H1 (cell line): ENCODE measurements at regions not wholly inside any gene's neighbourhood (a gene's known extent, or its start where the extent isn't known, plus 50 kb on each side); places are given as distances from the start of the nearest gene placed in this dataset.

Experiments
- CTCF ChIA-PET: fragments of 300-600 bp; sonication (Branson Sonifier 250); formaldehyde crosslinking; loops from one replicate; lab custom pipeline; 2021; ENCODE audit not compliant: partially characterized antibody; lab: Charles Lee
- POLR2A ChIA-PET: fragments of 300-600 bp; sonication (Branson Sonifier 250); formaldehyde crosslinking; loops from one replicate; lab custom pipeline; 2021; ENCODE audit warnings: inconsistent platforms; ENCODE audit not compliant: partially characterized antibody; lab: Charles Lee
- DNase-seq, 2 experiments: peaks; one replicate each; pipeline versions ENCODE4 v3.0.0 to v3.0.0-alpha.2; 2010 to 2022; ENCODE audit warnings: low spot score in 2 of 2, low read depth in 1 of 2, mixed read lengths in 1 of 2
- FAIRE-seq: peaks from 2 replicates; lab custom pipeline; 2011; peaks lifted over from hg19 to GRCh38; lab: Jason Lieb, UNC
- H2AFZ ChIP-seq: 2 replicates; pipeline ENCODE4 v1.8.1; 2012; ENCODE audit warnings: low read length, inconsistent platforms
- H2AK5ac ChIP-seq: 2 replicates; pipeline ENCODE4 v1.6.1; 2013; ENCODE audit warnings: low read depth, low read length
- H2BK120ac ChIP-seq: replicated peaks from 2 replicates; pipeline ENCODE3; 2013; ENCODE audit warnings: low read depth, low read length, inconsistent platforms
- H2BK12ac ChIP-seq: 2 replicates; pipeline ENCODE4 v1.6.1; 2013; ENCODE audit warnings: low read depth, low read length
- H2BK15ac ChIP-seq: 2 replicates; pipeline ENCODE4 v1.6.1; 2013; ENCODE audit warnings: low read length
- H2BK20ac ChIP-seq: 2 replicates; pipeline ENCODE4 v1.6.1; 2013; ENCODE audit warnings: low read length
- H2BK5ac ChIP-seq: 2 replicates; pipeline ENCODE4 v1.6.1; 2013; ENCODE audit warnings: low read depth, low read length
- H3K14ac ChIP-seq: 2 replicates; pipeline ENCODE4 v1.6.1; 2013; ENCODE audit warnings: inconsistent platforms; ENCODE audit not compliant: insufficient read length
- H3K18ac ChIP-seq: 2 replicates; pipeline ENCODE4 v1.6.1; 2013; ENCODE audit warnings: low read length; ENCODE audit errors: extremely low read depth
- H3K23ac ChIP-seq: 2 replicates; pipeline ENCODE4 v1.6.1; 2013; ENCODE audit warnings: inconsistent platforms; ENCODE audit not compliant: insufficient read length
- H3K23me2 ChIP-seq: 2 replicates; pipeline ENCODE4 v1.6.1; 2013; ENCODE audit warnings: low read depth, low read length
- H3K27ac ChIP-seq: 2 replicates; pipeline ENCODE4 v1.6.1; 2011; ENCODE audit warnings: low read depth, low read length, inconsistent platforms
- H3K27me3 ChIP-seq, 4 experiments: replicated peaks in 1 of 4; 1 replicate in 1 of 4; 2 replicates in 3 of 4; pipeline versions ENCODE4 v1.6.1 to v1.8.1; 2011 to 2013; ENCODE audit warnings: low read length in 3 of 4, mild to moderate bottlenecking in 3 of 4, inconsistent platforms in 2 of 4, mixed read lengths in 2 of 4, moderate library complexity in 1 of 4; ENCODE audit not compliant: control insufficient read depth in 3 of 4, insufficient read depth in 3 of 4; ENCODE audit errors: extremely low read depth in 1 of 4
- H3K36me3 ChIP-seq, 4 experiments: 2 replicates each; pipeline versions ENCODE4 v1.6.1 to v1.8.1; 2011 to 2013; ENCODE audit warnings: mild to moderate bottlenecking in 4 of 4, low read length in 3 of 4, moderate library complexity in 2 of 4, control low read depth in 1 of 4, inconsistent platforms in 1 of 4; ENCODE audit not compliant: insufficient read depth in 4 of 4, control insufficient read depth in 2 of 4
- H3K4ac ChIP-seq: replicated peaks from 2 replicates; pipeline ENCODE3; 2013; ENCODE audit warnings: low read length, low read depth, mixed read lengths, inconsistent platforms; ENCODE audit not compliant: insufficient read length
- H3K4me1 ChIP-seq, 4 experiments: replicated peaks in 1 of 4; 1 replicate in 1 of 4; 2 replicates in 3 of 4; pipeline versions ENCODE4 v1.6.1 to v1.8.1; 2011 to 2013; ENCODE audit warnings: low read length in 3 of 4, inconsistent platforms in 2 of 4, mixed read lengths in 1 of 4; ENCODE audit not compliant: insufficient read depth in 4 of 4, control insufficient read depth in 3 of 4
- H3K4me2 ChIP-seq, 2 experiments: 2 replicates each; pipeline versions ENCODE4 v1.6.1 to v1.8.1; 2011 to 2013; ENCODE audit warnings: low read depth in 2 of 2, low read length in 2 of 2, control low read depth in 1 of 2, inconsistent platforms in 1 of 2, mild to moderate bottlenecking in 1 of 2; ENCODE audit not compliant: insufficient read depth in 1 of 2
- H3K4me3 ChIP-seq, 4 experiments: fragments of 200-600, 300-600 bp in 1 of 4; sonication (generic), shearing (Covaris generic), sonication (Bioruptor Twin) in 1 of 4; 2 replicates each; pipeline versions ENCODE4 v1.5.1 to v1.8.1; 2011 to 2016; ENCODE audit warnings: low read length in 4 of 4, low read depth in 3 of 4, control low read depth in 2 of 4, inconsistent platforms in 2 of 4, mild to moderate bottlenecking in 2 of 4, mixed read lengths in 1 of 4, moderate library complexity in 1 of 4; ENCODE audit not compliant: insufficient read depth in 2 of 4; ENCODE audit errors: extremely low read depth in 1 of 4
- H3K56ac ChIP-seq: replicated peaks from 2 replicates; pipeline ENCODE3; 2013; ENCODE audit warnings: low read depth, mild to moderate bottlenecking, mixed read lengths, low read length, inconsistent platforms; ENCODE audit not compliant: insufficient read length
- H3K79me1 ChIP-seq: 2 replicates; pipeline ENCODE4 v1.6.1; 2013; ENCODE audit warnings: low read depth, low read length, control low read depth
- H3K79me2 ChIP-seq, 2 experiments: 2 replicates each; pipeline versions ENCODE4 v1.6.1 to v1.8.1; 2012 to 2013; ENCODE audit warnings: low read length in 2 of 2, mild to moderate bottlenecking in 2 of 2, inconsistent platforms in 1 of 2; ENCODE audit not compliant: insufficient read depth in 2 of 2, control insufficient read depth in 1 of 2
- H3K9ac ChIP-seq, 4 experiments: replicated peaks in 1 of 4; 1 replicate in 1 of 4; 2 replicates in 3 of 4; pipeline versions ENCODE4 v1.6.1 to v1.8.1; 2011 to 2013; ENCODE audit warnings: low read depth in 3 of 4, low read length in 3 of 4, control low read depth in 2 of 4, mild to moderate bottlenecking in 2 of 4, moderate library complexity in 2 of 4, inconsistent platforms in 1 of 4; ENCODE audit errors: extremely low read depth in 1 of 4
- H3K9me3 ChIP-seq, 2 experiments: 2 replicates each; pipeline versions ENCODE4 v1.6.1 to v1.8.1; 2012 to 2013; ENCODE audit warnings: mild to moderate bottlenecking in 2 of 2, moderate library complexity in 2 of 2, control low read depth in 1 of 2, inconsistent platforms in 1 of 2, low read depth in 1 of 2, low read length in 1 of 2, mixed read lengths in 1 of 2; ENCODE audit not compliant: insufficient read depth in 2 of 2
- H4K20me1 ChIP-seq, 2 experiments: replicated peaks in 1 of 2; 2 replicates each; pipeline versions ENCODE3 to v1.8.1; 2011 to 2013; ENCODE audit warnings: inconsistent platforms in 2 of 2, low read length in 2 of 2, mild to moderate bottlenecking in 1 of 2; ENCODE audit not compliant: insufficient read depth in 2 of 2, control insufficient read depth in 1 of 2
- H4K5ac ChIP-seq: 2 replicates; pipeline ENCODE4 v1.6.1; 2013; ENCODE audit warnings: low read length, low read depth, mixed read lengths, inconsistent platforms; ENCODE audit not compliant: insufficient read length
- H4K8ac ChIP-seq: 2 replicates; pipeline ENCODE4 v1.8.0; 2013; ENCODE audit warnings: mild to moderate bottlenecking, moderate library complexity, low read length, inconsistent platforms; ENCODE audit not compliant: insufficient read depth; ENCODE audit errors: extremely low read depth
- H4K91ac ChIP-seq: replicated peaks from 2 replicates; pipeline ENCODE3; 2013; ENCODE audit warnings: low read length, mixed read lengths, inconsistent platforms; ENCODE audit not compliant: insufficient read length
- KDM5A ChIP-seq: fragments of 200-600 bp; IDR thresholded peaks from 2 replicates; pipeline ENCODE4 v1.7.1; 2012; ENCODE audit warnings: mild to moderate bottlenecking, low read length, inconsistent platforms, mixed read lengths
- PHF8 ChIP-seq: fragments of 200-600 bp; sonication (generic); conservative IDR thresholded peaks from 2 replicates; pipeline ENCODE4 v1.7.1; 2012; ENCODE audit warnings: low read depth, mild to moderate bottlenecking, inconsistent platforms, low read length, moderate library complexity
- RAD21 ChIP-seq, 2 experiments: IDR thresholded peaks in 1 of 2; conservative IDR thresholded peaks in 1 of 2; 2 replicates each; pipeline ENCODE4 v1.6.1; 2011; ENCODE audit warnings: low read depth in 2 of 2, low read length in 2 of 2, improper control_type of control experiment in 1 of 2, inconsistent platforms in 1 of 2, mild to moderate bottlenecking in 1 of 2, moderate library complexity in 1 of 2
- SIN3A ChIP-seq, 2 experiments: IDR thresholded peaks in 1 of 2; conservative IDR thresholded peaks in 1 of 2; 2 replicates each; pipeline ENCODE4 v1.6.1; 2011 to 2012; ENCODE audit warnings: low read length in 2 of 2, improper control_type of control experiment in 1 of 2, low read depth in 1 of 2, mild to moderate bottlenecking in 1 of 2
- WGBS, 2 experiments: shearing (Covaris generic) in 1 of 2; methylation state at CpG; one replicate each; pipeline versions ENCODE4 v1.1.6 to v1.1.7; 2013 to 2015; ENCODE audit warnings: low lambda C conversion rate in 2 of 2, mixed read lengths in 2 of 2, inconsistent platforms in 1 of 2, low coverage in 1 of 2, missing lambda C conversion rate in 1 of 2; ENCODE audit not compliant: insufficient replicate concordance in 2 of 2, insufficient coverage in 1 of 2, insufficient read length in 1 of 2; ENCODE audit errors: extremely low coverage in 1 of 2, missing lambda C conversion rate in 1 of 2; 5-methylcytosine and 5-hydroxymethylcytosine counted together
- TF ChIP-seq, protein P1 (sequence below), 3 experiments: IDR thresholded peaks; 1 replicate in 2 of 3; 2 replicates in 1 of 3; pipeline versions ENCODE4 v1.5.1 to v1.6.1; 2011; ENCODE audit warnings: low read length in 3 of 3, mild to moderate bottlenecking in 3 of 3, inconsistent platforms in 2 of 3, low read depth in 1 of 3, moderate library complexity in 1 of 3; ENCODE audit not compliant: insufficient read depth in 1 of 3; ENCODE audit errors: control extremely low read depth in 1 of 3
- TF ChIP-seq, protein P2 (sequence below): IDR thresholded peaks from 2 replicates; pipeline ENCODE4 v1.6.1; 2011; ENCODE audit warnings: low read length, improper control_type of control experiment

DNA sequence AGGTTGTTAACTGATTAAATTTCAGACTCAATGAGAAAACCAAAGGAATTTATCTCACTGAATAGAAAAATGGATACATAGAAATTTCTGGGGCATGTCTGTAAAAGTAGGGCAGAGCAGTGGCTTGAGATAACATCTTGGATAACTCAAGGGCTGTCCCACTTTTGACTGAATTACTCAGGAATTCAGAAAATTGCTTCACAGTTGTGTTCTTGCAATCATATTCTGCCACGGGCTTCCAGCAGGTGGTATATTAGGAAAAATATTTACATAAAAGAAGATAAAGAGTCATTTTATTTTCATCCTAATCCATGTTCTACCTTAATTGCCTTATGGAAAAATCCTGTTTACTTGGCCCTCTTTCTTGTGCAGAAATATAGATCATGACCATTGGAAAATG lies 156.4 kb upstream of the AKIRIN2 start:
- ChIA-PET POLR2A (no interaction called here), CTCF (no interaction called here)
- Histone ChIP-seq H3K18ac (no peak overlapping the region), H3K56ac (no peak overlapping the region), H3K9ac (no peak overlapping the region), H4K91ac (no peak overlapping the region), H3K14ac (no peak overlapping the region), H3K79me1 (no peaks in the 10 kb centered on the region), H3K36me3 (no peaks in the 10 kb centered on the region), H2BK5ac (no peak overlapping the region), H2AK5ac (no peak overlapping the region), H4K20me1 (no peaks in the 10 kb centered on the region), H2BK20ac (no peak overlapping the region), H3K23me2 (no peaks in the 10 kb centered on the region), H3K4ac (no peak overlapping the region), H2BK15ac (no peak overlapping the region), H3K27me3 (no peaks in the 10 kb centered on the region), H3K9me3 (no peaks in the 10 kb centered on the region), H4K8ac (no peak overlapping the region), H2BK120ac (no peak overlapping the region), H3K4me3 (no peak overlapping the region), H3K23ac (no peak overlapping the region), H3K4me1 (no peaks in the 10 kb centered on the region), H4K5ac (no peak overlapping the region), H2AFZ (no peak overlapping the region), H3K4me2 (no peak overlapping the region), H3K79me2 (no peaks in the 10 kb centered on the region), H3K27ac (no peak overlapping the region), H2BK12ac (no peak overlapping the region)
- WGBS, 2 experiments: 88% methylated on average over 1 of the region's 1 CpG; no CpG with 5 or more reads in 1 of the 2 experiments
- DNase-seq: no peak
- no peak for FAIRE-seq
- TF ChIP-seq KDM5A (no peak), SIN3A (conservative IDR thresholded peaks at IDR 0.05 in 1 of 2, IDR thresholded peaks at IDR 0.05 in 1 of 2; ENCODE audit: low read depth in 1 of 2, low read length in 2 of 2) (no peak), RAD21 (IDR thresholded peaks at IDR 0.05 in 1 of 2, conservative IDR thresholded peaks at IDR 0.05 in 1 of 2; ENCODE audit: low read depth in 2 of 2, low read length in 2 of 2) (no peak), PHF8 (no peak)
- TF ChIP-seq, protein P1, sequence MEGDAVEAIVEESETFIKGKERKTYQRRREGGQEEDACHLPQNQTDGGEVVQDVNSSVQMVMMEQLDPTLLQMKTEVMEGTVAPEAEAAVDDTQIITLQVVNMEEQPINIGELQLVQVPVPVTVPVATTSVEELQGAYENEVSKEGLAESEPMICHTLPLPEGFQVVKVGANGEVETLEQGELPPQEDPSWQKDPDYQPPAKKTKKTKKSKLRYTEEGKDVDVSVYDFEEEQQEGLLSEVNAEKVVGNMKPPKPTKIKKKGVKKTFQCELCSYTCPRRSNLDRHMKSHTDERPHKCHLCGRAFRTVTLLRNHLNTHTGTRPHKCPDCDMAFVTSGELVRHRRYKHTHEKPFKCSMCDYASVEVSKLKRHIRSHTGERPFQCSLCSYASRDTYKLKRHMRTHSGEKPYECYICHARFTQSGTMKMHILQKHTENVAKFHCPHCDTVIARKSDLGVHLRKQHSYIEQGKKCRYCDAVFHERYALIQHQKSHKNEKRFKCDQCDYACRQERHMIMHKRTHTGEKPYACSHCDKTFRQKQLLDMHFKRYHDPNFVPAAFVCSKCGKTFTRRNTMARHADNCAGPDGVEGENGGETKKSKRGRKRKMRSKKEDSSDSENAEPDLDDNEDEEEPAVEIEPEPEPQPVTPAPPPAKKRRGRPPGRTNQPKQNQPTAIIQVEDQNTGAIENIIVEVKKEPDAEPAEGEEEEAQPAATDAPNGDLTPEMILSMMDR (IDR thresholded peaks at IDR 0.05; ENCODE audit: control extremely low read depth in 1 of 3, insufficient read depth in 1 of 3, low read depth in 1 of 3, low read length in 3 of 3): no peak
- TF ChIP-seq, protein P2, sequence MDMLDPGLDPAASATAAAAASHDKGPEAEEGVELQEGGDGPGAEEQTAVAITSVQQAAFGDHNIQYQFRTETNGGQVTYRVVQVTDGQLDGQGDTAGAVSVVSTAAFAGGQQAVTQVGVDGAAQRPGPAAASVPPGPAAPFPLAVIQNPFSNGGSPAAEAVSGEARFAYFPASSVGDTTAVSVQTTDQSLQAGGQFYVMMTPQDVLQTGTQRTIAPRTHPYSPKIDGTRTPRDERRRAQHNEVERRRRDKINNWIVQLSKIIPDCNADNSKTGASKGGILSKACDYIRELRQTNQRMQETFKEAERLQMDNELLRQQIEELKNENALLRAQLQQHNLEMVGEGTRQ: no peak
